ENCODE measurements at regions not wholly inside any gene's neighbourhood (a gene's known extent, or its start where the extent isn't known, plus 50 kb on each side); places are given as distances from the start of the nearest gene placed in this dataset.
"Not testable (repeated sequence)": the region's sequence is repeated elsewhere in the genome, so short reads cannot be mapped to it uniquely, and the experiment has no call there.

DNA sequence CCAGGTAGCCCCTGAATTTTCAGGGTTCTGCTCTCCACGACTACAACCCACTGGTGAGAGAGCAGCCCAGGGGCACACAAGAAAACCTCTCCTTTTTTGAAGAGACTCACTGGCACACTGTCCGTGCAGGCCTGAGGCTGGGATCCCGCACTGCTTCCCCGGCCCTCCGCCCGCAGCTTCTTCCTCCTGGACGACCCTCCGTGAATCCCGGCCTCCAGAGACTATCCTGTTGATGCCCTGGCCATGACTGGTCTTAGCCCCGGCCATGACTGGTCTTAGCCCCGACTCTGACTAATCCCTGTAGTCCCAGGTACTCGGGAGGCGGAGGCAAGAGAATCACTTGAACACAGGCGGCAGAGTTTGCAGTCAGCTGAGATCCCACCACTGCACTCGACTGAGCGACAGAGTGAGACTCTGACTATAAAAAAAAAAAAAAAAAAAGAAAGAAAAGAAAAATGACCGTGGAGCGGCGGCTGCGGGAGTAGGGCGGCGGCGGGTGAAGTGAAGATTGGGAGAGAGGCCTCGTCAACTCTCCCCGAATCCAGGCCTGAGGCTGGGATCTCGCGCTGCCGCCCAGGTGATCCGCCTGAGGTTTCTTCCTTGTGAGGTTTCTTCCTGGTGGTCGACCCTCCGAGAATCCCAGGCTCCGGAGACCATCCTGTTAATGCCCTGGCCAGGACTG lies 196.4 kb downstream of the ZNF716 start:
- ATAC-seq (no peak), DNase-seq (ENCODE audit: low read depth in 1 of 2, low spot score in 1 of 2) (no peak), FAIRE-seq (no peak)
- ChIA-PET CTCF (no interaction called here), POLR2A (no interaction called here)
- Histone ChIP-seq H3K9me3 (no peaks in the 10 kb centered on the region; the same call in 2 of the 3 replicates), H3K27ac (no peak overlapping the region), H3K4me1 (no peaks in the 10 kb centered on the region), H3K4me3 (no peak overlapping the region), H3K4me2 (no peak overlapping the region)
- TF ChIP-seq NR3C1 (IDR thresholded peaks at IDR 0.05) = no peak
- TF ChIP-seq NPAS2 (CRISPR knock-in tag; IDR thresholded peaks at IDR 0.05; ENCODE audit: borderline replicate concordance) = no peak
- no peak for TF ChIP-seq E2F6 (IDR thresholded peaks at IDR 0.05; ENCODE audit: borderline replicate concordance, low read depth)
- TF ChIP-seq JUNB (IDR thresholded peaks at IDR 0.05) = no peak
- no peak for TF ChIP-seq RFX5 (IDR thresholded peaks at IDR 0.05)
- TF ChIP-seq CEBPB (IDR thresholded peaks at IDR 0.05) = no peak
- WGBS (ENCODE audit: missing lambda C conversion rate) = 60% methylated on average over 22 of the region's 32 CpGs

- ChIA-PET POLR2A (no interaction called here), CTCF (no interaction called here)
- Histone ChIP-seq H3K4me1 (no peaks in the 10 kb centered on the region), H3K4me3 (no peak overlapping the region), H3K9me3 (no peaks in the 10 kb centered on the region; the same call in 2 of the 3 replicates), H3K27ac (no peak overlapping the region), H3K4me2 (no peak overlapping the region)
- TF ChIP-seq EP300 (IDR thresholded peaks at IDR 0.05) = no peak
- no peak for TF ChIP-seq CBX2 (IDR thresholded peaks at IDR 0.05; ENCODE audit: borderline replicate concordance, low read depth)
- no peak for TF ChIP-seq ZNF302 (CRISPR knock-in tag; IDR thresholded peaks at IDR 0.05)
- TF ChIP-seq ESRRA (IDR thresholded peaks at IDR 0.05; ENCODE audit: borderline replicate concordance, low read length) = no peak
- TF ChIP-seq RARB (CRISPR knock-in tag; IDR thresholded peaks at IDR 0.05) = no peak
- TF ChIP-seq FOSB (CRISPR knock-in tag; IDR thresholded peaks at IDR 0.05) = no peak
- no peak for TF ChIP-seq BHLHE40 (IDR thresholded peaks at IDR 0.05; ENCODE audit: low read depth, low read length)
- no peak for TF ChIP-seq HOXB5 (CRISPR knock-in tag; IDR thresholded peaks at IDR 0.05)
- TF ChIP-seq, protein P1, sequence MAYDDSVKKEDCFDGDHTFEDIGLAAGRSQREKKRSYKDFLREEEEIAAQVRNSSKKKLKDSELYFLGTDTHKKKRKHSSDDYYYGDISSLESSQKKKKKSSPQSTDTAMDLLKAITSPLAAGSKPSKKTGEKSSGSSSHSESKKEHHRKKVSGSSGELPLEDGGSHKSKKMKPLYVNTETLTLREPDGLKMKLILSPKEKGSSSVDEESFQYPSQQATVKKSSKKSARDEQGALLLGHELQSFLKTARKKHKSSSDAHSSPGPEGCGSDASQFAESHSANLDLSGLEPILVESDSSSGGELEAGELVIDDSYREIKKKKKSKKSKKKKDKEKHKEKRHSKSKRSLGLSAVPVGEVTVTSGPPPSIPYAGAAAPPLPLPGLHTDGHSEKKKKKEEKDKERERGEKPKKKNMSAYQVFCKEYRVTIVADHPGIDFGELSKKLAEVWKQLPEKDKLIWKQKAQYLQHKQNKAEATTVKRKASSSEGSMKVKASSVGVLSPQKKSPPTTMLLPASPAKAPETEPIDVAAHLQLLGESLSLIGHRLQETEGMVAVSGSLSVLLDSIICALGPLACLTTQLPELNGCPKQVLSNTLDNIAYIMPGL (CRISPR knock-in tag; IDR thresholded peaks at IDR 0.05; ENCODE audit: borderline replicate concordance) = no peak
- TF ChIP-seq PHF8 (IDR thresholded peaks at IDR 0.05; ENCODE audit: borderline replicate concordance, low read depth) = no peak
- TF ChIP-seq, protein P2, sequence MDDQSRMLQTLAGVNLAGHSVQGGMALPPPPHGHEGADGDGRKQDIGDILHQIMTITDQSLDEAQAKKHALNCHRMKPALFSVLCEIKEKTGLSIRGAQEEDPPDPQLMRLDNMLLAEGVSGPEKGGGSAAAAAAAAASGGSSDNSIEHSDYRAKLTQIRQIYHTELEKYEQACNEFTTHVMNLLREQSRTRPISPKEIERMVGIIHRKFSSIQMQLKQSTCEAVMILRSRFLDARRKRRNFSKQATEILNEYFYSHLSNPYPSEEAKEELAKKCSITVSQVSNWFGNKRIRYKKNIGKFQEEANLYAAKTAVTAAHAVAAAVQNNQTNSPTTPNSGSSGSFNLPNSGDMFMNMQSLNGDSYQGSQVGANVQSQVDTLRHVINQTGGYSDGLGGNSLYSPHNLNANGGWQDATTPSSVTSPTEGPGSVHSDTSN (IDR thresholded peaks at IDR 0.05) = no peak
- no peak for TF ChIP-seq CEBPB (IDR thresholded peaks at IDR 0.05)
- TF ChIP-seq E2F6 (IDR thresholded peaks at IDR 0.05; ENCODE audit: borderline replicate concordance, low read depth) = no peak
- TF ChIP-seq TFCP2L1 (CRISPR knock-in tag; IDR thresholded peaks at IDR 0.05) = no peak
- TF ChIP-seq KDM5A (IDR thresholded peaks at IDR 0.05) = no peak
- no peak for TF ChIP-seq ZFP36 (IDR thresholded peaks at IDR 0.05; ENCODE audit: borderline replicate concordance, partially characterized antibody)
- no peak for TF ChIP-seq RNF2 (IDR thresholded peaks at IDR 0.05; ENCODE audit: borderline replicate concordance, low read depth)
- ATAC-seq (no peak), FAIRE-seq (no peak), DNase-seq (ENCODE audit: low read depth in 1 of 2, low spot score in 1 of 2) (no peak)
- 65% methylated on average over 16 of the region's 24 CpGs for WGBS (ENCODE audit: missing lambda C conversion rate)
These were observed 196.9 kb downstream of the ZNF716 start for GRCh38 chr7:57646901-57647246.

DNA sequence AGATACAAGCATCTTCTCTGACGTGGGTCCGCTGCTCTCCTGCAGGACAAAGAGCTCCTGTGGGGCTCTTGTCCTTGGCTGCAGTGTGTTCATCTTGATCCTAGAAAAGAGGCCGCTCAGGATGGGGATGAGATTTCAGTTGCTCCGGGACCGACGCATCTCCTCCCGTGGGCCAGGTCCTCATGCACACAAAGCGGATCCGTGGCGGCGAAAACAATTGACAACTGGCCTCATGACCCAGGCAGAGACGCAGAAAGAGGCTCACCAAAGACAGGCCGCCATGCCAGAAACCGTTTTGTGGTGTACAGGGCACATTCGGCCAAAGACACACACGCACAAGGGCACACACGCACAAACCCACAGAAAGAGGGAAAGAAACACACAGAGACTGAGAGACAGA lies 200.4 kb downstream of the ZNF716 start:
- ATAC-seq, FAIRE-seq: not testable (repeated sequence)

More for the DNA sequence above, 200.4 kb downstream of the ZNF716 start:
- H3K4me1 ChIP-seq; H3K4me3 ChIP-seq; CTCF ChIA-PET; H3K4me2 ChIP-seq; H3K27ac ChIP-seq; POLR2A ChIA-PET; DNase-seq (ENCODE audit: low read depth in 1 of 2, low spot score in 1 of 2); H3K9me3 ChIP-seq: not testable (repeated sequence)
- 47% methylated on average over 17 of the region's 17 CpGs for WGBS (ENCODE audit: missing lambda C conversion rate)

Measured in A549 (cell line).